GM23338 (cell line): ENCODE measurements at regions not wholly inside any gene's neighbourhood (a gene's known extent, or its start where the extent isn't known, plus 50 kb on each side); places are given as distances from the start of the nearest gene placed in this dataset.

Experiments
- ATAC-seq: fragments of 200-7000 bp; cut with Tn5 transposase; 3 replicates; pipeline ENCODE4 v1.9.1; 2020
- DNase-seq: peaks from one replicate; pipeline ENCODE4 v3.0.0-alpha.2; 2015; ENCODE audit warnings: low spot score
- H2AFZ ChIP-seq: fragments of 200-600 bp; sonication (generic); 2 replicates; pipeline ENCODE4 v1.8.0; 2016; ENCODE audit warnings: antibody characterized with exemption, mild to moderate bottlenecking, moderate library complexity
- H3F3A ChIP-seq: fragments of 200-600 bp; sonication (generic); replicated peaks from 2 replicates; pipeline ENCODE4 v1.8.0; 2017; ENCODE audit warnings: antibody characterized with exemption, mixed run types, low read depth
- H3K27ac ChIP-seq: fragments of 200-600 bp; sonication (generic); 2 replicates; pipeline ENCODE4 v1.6.1; 2016; ENCODE audit warnings: low read depth
- H3K27me3 ChIP-seq: fragments of 200-600 bp; sonication (generic); 2 replicates; pipeline ENCODE4 v1.8.0; 2016; ENCODE audit warnings: mild to moderate bottlenecking, mixed run types, moderate library complexity; ENCODE audit not compliant: insufficient read depth
- H3K36me3 ChIP-seq: fragments of 200-600 bp; sonication (generic); 2 replicates; pipeline ENCODE4 v1.8.0; 2016; ENCODE audit warnings: mild to moderate bottlenecking; ENCODE audit not compliant: insufficient read depth
- H3K4me1 ChIP-seq: fragments of 200-600 bp; sonication (generic); 2 replicates; pipeline ENCODE4 v1.8.0; 2016; ENCODE audit warnings: mild to moderate bottlenecking, moderate library complexity; ENCODE audit not compliant: insufficient read depth
- H3K4me2 ChIP-seq: fragments of 200-600 bp; sonication (generic); 2 replicates; pipeline ENCODE4 v1.7.1; 2017; ENCODE audit warnings: mixed run types
- H3K4me3 ChIP-seq: fragments of 200-600 bp; sonication (generic); 2 replicates; pipeline ENCODE4 v1.6.1; 2016; ENCODE audit warnings: mixed run types
- H3K79me2 ChIP-seq: fragments of 200-600 bp; sonication (generic); replicated peaks from 2 replicates; pipeline ENCODE4 v1.8.0; 2017; ENCODE audit warnings: mild to moderate bottlenecking; ENCODE audit not compliant: insufficient read depth
- H3K9me2 ChIP-seq: fragments of 200-600 bp; sonication (generic); 2 replicates; pipeline ENCODE4 v1.8.0; 2017; ENCODE audit not compliant: insufficient read depth
- H4K20me1 ChIP-seq: fragments of 200-600 bp; sonication (generic); replicated peaks from 2 replicates; pipeline ENCODE4 v1.8.0; 2017; ENCODE audit warnings: mild to moderate bottlenecking; ENCODE audit not compliant: insufficient read depth
- H3K27ac Mint-ChIP-seq: 2 replicates; pipeline ENCODE4 v1.8.0; 2020; ENCODE audit warnings: inconsistent platforms, mild to moderate bottlenecking, moderate library complexity, mixed read lengths
- H3K27me3 Mint-ChIP-seq: 3 replicates; pipeline ENCODE4 v1.8.0; 2022; ENCODE audit warnings: low read depth, mild to moderate bottlenecking, moderate library complexity, mixed read lengths, inconsistent platforms; ENCODE audit not compliant: insufficient read depth, poor library complexity
- H3K36me3 Mint-ChIP-seq: 3 replicates; pipeline ENCODE4 v1.8.0; 2021; ENCODE audit warnings: low read depth, mild to moderate bottlenecking, inconsistent platforms, moderate library complexity, mixed read lengths
- H3K4me1 Mint-ChIP-seq: 3 replicates; pipeline ENCODE4 v1.8.0; 2020; ENCODE audit warnings: mild to moderate bottlenecking, inconsistent platforms, mixed read lengths
- H3K4me3 Mint-ChIP-seq: 3 replicates; pipeline ENCODE4 v1.8.0; 2021; ENCODE audit warnings: moderate library complexity, mild to moderate bottlenecking, inconsistent platforms, mixed read lengths
- H3K9me3 Mint-ChIP-seq: 3 replicates; pipeline ENCODE4 v1.8.0; 2020; ENCODE audit warnings: moderate library complexity, mild to moderate bottlenecking, inconsistent platforms, mixed read lengths
- CREB1 ChIP-seq: fragments of 250-450 bp; sonication (Bioruptor Pico); IDR thresholded peaks from 2 replicates; pipeline ENCODE4 v1.5.0; 2020; ENCODE audit warnings: low read depth, mild to moderate bottlenecking, moderate library complexity
- ETS1 ChIP-seq: IDR thresholded peaks from 2 replicates; pipeline ENCODE4 v1.6.1; 2016; ENCODE audit warnings: antibody characterized with exemption
- EZH2 ChIP-seq: fragments of 200-600 bp; sonication (generic); IDR thresholded peaks from one replicate; pipeline ENCODE4 v1.8.0; 2017; ENCODE audit warnings: antibody characterized with exemption, mild to moderate bottlenecking, low read depth; ENCODE audit not compliant: unreplicated experiment
- EZH2phosphoT487 ChIP-seq: fragments of 200-600 bp; sonication (generic); IDR thresholded peaks from one replicate; pipeline ENCODE4 v1.8.1; 2018; ENCODE audit warnings: antibody characterized with exemption; ENCODE audit not compliant: unreplicated experiment
- JUNB ChIP-seq: IDR thresholded peaks from one replicate; pipeline ENCODE4 v1.6.1; 2016; ENCODE audit warnings: antibody characterized with exemption; ENCODE audit not compliant: unreplicated experiment
- NANOG ChIP-seq: IDR thresholded peaks from 2 replicates; pipeline ENCODE4 v1.6.1; 2016; ENCODE audit warnings: antibody characterized with exemption, borderline replicate concordance
- POLR2AphosphoS5 ChIP-seq: IDR thresholded peaks from 2 replicates; pipeline ENCODE4 v1.6.1; 2016; ENCODE audit warnings: antibody characterized with exemption, low read depth
- STAT1 ChIP-seq: IDR thresholded peaks from one replicate; pipeline ENCODE4 v1.6.1; 2016; ENCODE audit warnings: antibody characterized with exemption; ENCODE audit not compliant: unreplicated experiment
- ZNF114 ChIP-seq: fragments of 250-450 bp; sonication (Bioruptor Pico); IDR thresholded peaks from 2 replicates; pipeline ENCODE4 v1.5.0; 2020; ENCODE audit warnings: mild to moderate bottlenecking, moderate library complexity
- ZNF331 ChIP-seq: fragments of 250-450 bp; sonication (Bioruptor Pico); IDR thresholded peaks from 2 replicates; pipeline ENCODE4 v1.5.0; 2020; ENCODE audit warnings: low read depth, mild to moderate bottlenecking, moderate library complexity
- ZNF462 ChIP-seq: fragments of 250-450 bp; sonication (Bioruptor Pico); IDR thresholded peaks from 2 replicates; pipeline ENCODE4 v1.5.0; 2020; ENCODE audit warnings: mild to moderate bottlenecking, moderate library complexity
- TF ChIP-seq, protein P1 (sequence below): IDR thresholded peaks from one replicate; pipeline ENCODE4 v1.6.1; 2018; ENCODE audit warnings: antibody characterized with exemption; ENCODE audit not compliant: unreplicated experiment
- TF ChIP-seq, protein P2 (sequence below), 2 experiments: fragments of 200-600 bp in 1 of 2; sonication (generic) in 1 of 2; conservative IDR thresholded peaks; 2 replicates each; pipeline versions ENCODE4 v1.5.1 to v1.6.1; 2016 to 2017; ENCODE audit warnings: antibody characterized with exemption in 2 of 2, low read depth in 2 of 2, mild to moderate bottlenecking in 2 of 2, moderate library complexity in 1 of 2

- no peak for TF ChIP-seq EZH2
Observed at GRCh38 chr3:86333636-86334035, 657.3 kb downstream of the VGLL3 start (continued).

GRCh38 chr3:86303935-86304334 lies 687.0 kb downstream of the VGLL3 start:
- H3K4me2 ChIP-seq, result no peak overlapping the region
- H3K27ac ChIP-seq, result no peak overlapping the region
- H3K36me3 Mint-ChIP-seq, result peaks cover 3% of the 10 kb centered on the region; the same call in 1 of the 3 replicates

More at GRCh38 chr3:86303935-86304334, 687.0 kb downstream of the VGLL3 start:
- no peaks in the 10 kb centered on the region for H3K9me3 Mint-ChIP-seq
- Histone ChIP-seq H3K79me2 (no peaks in the 10 kb centered on the region), H3K4me3 (no peak overlapping the region), H3K9me2 (no peaks in the 10 kb centered on the region), H3K27me3 (no peaks in the 10 kb centered on the region), H3F3A (no peaks in the 10 kb centered on the region), H2AFZ (no peak overlapping the region), H3K4me1 (no peaks in the 10 kb centered on the region), H3K36me3 (no peaks in the 10 kb centered on the region), H4K20me1 (no peaks in the 10 kb centered on the region)
- H3K4me1 Mint-ChIP-seq, result no peaks in the 10 kb centered on the region
- H3K4me3 Mint-ChIP-seq, result no peak overlapping the region
- H3K27me3 Mint-ChIP-seq, result no peaks in the 10 kb centered on the region
- no peak overlapping the region for H3K27ac Mint-ChIP-seq
- DNase-seq (no peak), ATAC-seq (no peak)
- TF ChIP-seq POLR2AphosphoS5 (no peak), STAT1 (no peak), ZNF331 (CRISPR knock-in tag) (no peak), ETS1 (no peak), CREB1 (no peak), ZNF462 (CRISPR knock-in tag) (no peak), EZH2phosphoT487 (no peak), EZH2 (no peak), JUNB (no peak), ZNF114 (CRISPR knock-in tag) (no peak), NANOG (no peak)
- TF ChIP-seq, protein P1, sequence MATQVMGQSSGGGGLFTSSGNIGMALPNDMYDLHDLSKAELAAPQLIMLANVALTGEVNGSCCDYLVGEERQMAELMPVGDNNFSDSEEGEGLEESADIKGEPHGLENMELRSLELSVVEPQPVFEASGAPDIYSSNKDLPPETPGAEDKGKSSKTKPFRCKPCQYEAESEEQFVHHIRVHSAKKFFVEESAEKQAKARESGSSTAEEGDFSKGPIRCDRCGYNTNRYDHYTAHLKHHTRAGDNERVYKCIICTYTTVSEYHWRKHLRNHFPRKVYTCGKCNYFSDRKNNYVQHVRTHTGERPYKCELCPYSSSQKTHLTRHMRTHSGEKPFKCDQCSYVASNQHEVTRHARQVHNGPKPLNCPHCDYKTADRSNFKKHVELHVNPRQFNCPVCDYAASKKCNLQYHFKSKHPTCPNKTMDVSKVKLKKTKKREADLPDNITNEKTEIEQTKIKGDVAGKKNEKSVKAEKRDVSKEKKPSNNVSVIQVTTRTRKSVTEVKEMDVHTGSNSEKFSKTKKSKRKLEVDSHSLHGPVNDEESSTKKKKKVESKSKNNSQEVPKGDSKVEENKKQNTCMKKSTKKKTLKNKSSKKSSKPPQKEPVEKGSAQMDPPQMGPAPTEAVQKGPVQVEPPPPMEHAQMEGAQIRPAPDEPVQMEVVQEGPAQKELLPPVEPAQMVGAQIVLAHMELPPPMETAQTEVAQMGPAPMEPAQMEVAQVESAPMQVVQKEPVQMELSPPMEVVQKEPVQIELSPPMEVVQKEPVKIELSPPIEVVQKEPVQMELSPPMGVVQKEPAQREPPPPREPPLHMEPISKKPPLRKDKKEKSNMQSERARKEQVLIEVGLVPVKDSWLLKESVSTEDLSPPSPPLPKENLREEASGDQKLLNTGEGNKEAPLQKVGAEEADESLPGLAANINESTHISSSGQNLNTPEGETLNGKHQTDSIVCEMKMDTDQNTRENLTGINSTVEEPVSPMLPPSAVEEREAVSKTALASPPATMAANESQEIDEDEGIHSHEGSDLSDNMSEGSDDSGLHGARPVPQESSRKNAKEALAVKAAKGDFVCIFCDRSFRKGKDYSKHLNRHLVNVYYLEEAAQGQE, result no peak
- TF ChIP-seq, protein P2, sequence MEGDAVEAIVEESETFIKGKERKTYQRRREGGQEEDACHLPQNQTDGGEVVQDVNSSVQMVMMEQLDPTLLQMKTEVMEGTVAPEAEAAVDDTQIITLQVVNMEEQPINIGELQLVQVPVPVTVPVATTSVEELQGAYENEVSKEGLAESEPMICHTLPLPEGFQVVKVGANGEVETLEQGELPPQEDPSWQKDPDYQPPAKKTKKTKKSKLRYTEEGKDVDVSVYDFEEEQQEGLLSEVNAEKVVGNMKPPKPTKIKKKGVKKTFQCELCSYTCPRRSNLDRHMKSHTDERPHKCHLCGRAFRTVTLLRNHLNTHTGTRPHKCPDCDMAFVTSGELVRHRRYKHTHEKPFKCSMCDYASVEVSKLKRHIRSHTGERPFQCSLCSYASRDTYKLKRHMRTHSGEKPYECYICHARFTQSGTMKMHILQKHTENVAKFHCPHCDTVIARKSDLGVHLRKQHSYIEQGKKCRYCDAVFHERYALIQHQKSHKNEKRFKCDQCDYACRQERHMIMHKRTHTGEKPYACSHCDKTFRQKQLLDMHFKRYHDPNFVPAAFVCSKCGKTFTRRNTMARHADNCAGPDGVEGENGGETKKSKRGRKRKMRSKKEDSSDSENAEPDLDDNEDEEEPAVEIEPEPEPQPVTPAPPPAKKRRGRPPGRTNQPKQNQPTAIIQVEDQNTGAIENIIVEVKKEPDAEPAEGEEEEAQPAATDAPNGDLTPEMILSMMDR (conservative IDR thresholded peaks at IDR 0.05; ENCODE audit: low read depth in 2 of 2), result no peak
